Ectodermal cell (in vitro differentiated cells): ENCODE measurements at regions not wholly inside any gene's neighbourhood (a gene's known extent, or its start where the extent isn't known, plus 50 kb on each side); places are given as distances from the start of the nearest gene placed in this dataset.

Experiments
- H3K27ac ChIP-seq: 2 replicates; pipeline ENCODE4 v1.7.0; 2013; ENCODE audit warnings: mild to moderate bottlenecking, low read depth, low read length; ENCODE audit not compliant: insufficient read depth, poor library complexity, severe bottlenecking
- H3K27me3 ChIP-seq: 2 replicates; pipeline ENCODE4 v1.7.0; 2013; ENCODE audit warnings: mild to moderate bottlenecking, low read length; ENCODE audit not compliant: insufficient read depth, control insufficient read depth, poor library complexity, severe bottlenecking
- H3K36me3 ChIP-seq: one replicate; pipeline ENCODE4 v1.7.0; 2013; ENCODE audit warnings: low read length; ENCODE audit not compliant: control insufficient read depth, insufficient read depth
- H3K4me1 ChIP-seq: one replicate; pipeline ENCODE4 v1.7.0; 2013; ENCODE audit warnings: low read length; ENCODE audit not compliant: control insufficient read depth, insufficient read depth
- H3K4me3 ChIP-seq: 2 replicates; pipeline ENCODE4 v1.7.0; 2013; ENCODE audit warnings: low read depth, low read length, control low read depth; ENCODE audit not compliant: insufficient read depth
- H3K9me3 ChIP-seq: 2 replicates; pipeline ENCODE4 v1.7.0; 2013; ENCODE audit warnings: mild to moderate bottlenecking, low read length, moderate library complexity; ENCODE audit not compliant: control insufficient read depth
- WGBS, 2 experiments: methylation state at CpG; one replicate each; pipeline ENCODE4 v1.1.7; 2013; ENCODE audit warnings: missing lambda C conversion rate in 2 of 2; 5-methylcytosine and 5-hydroxymethylcytosine counted together

- H3K27me3 ChIP-seq, result no peaks in the 10 kb centered on the region
- H3K4me1 ChIP-seq, result no peaks in the 10 kb centered on the region
- no peak overlapping the region for H3K4me3 ChIP-seq
- H3K36me3 ChIP-seq, result no peaks in the 10 kb centered on the region
- WGBS, 2 experiments, result 92 to 94% methylated on average over 4 of the region's 4 CpGs
- H3K27ac ChIP-seq, result no peak overlapping the region
- H3K9me3 ChIP-seq, result no peaks in the 10 kb centered on the region
These were observed 50.2 kb upstream of the CCND2 start for GRCh38 chr12:4223273-4223845.

GRCh38 chr12:4221258-4221620, 52.3 kb upstream of the CCND2 start:
- Histone ChIP-seq H3K9me3 (no peaks in the 10 kb centered on the region), H3K36me3 (no peaks in the 10 kb centered on the region), H3K27ac (no peak overlapping the region), H3K27me3 (no peaks in the 10 kb centered on the region), H3K4me1 (no peaks in the 10 kb centered on the region), H3K4me3 (no peak overlapping the region)

DNA sequence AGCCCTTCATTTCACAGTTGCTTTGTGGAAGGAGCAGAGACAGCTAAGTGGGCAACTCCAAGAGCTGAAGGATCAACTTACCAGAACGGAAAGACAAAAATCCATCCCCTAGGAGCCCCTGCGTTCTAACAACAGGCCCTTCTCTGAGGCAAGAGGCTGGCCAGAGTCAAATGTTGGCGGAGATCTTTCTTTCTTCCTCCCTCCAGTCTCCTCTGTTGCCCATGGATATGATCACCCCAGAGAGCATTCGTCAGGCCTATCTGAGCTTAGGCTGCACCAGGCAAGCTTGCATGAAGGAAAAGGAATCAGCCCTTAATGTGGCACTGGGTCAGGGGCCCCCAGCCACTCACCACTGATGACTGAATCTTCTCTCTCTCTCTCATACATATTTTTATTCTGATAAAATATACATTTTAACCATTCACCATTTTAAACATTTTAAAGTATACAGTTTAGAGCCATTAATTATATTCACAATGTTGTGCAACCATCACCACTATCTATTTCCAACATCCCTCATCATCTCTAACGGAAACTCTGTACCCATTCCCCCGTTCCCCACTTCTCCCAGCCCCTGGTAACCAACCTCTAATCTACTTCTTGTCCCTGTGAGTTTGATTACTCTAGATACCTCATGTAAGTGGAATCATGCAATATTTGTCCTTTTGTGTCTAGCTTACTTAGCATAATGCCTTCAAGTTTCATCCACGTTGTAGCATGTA, 52.9 kb upstream of the CCND2 start:
- Histone ChIP-seq H3K4me3 (no peak overlapping the region), H3K4me1 (no peaks in the 10 kb centered on the region), H3K27me3 (no peaks in the 10 kb centered on the region), H3K36me3 (no peaks in the 10 kb centered on the region), H3K9me3 (no peaks in the 10 kb centered on the region), H3K27ac (no peak overlapping the region)
- WGBS, 2 experiments, result 78 to 84% methylated on average over 6 to 7 of the region's 7 CpGs

- Histone ChIP-seq H3K36me3 (no peaks in the 10 kb centered on the region), H3K9me3 (no peaks in the 10 kb centered on the region), H3K4me1 (no peaks in the 10 kb centered on the region), H3K27ac (no peak overlapping the region), H3K4me3 (no peak overlapping the region), H3K27me3 (no peaks in the 10 kb centered on the region)
- 93 to 97% methylated on average over 6 of the region's 6 CpGs for WGBS, 2 experiments
These were observed 56.5 kb upstream of the CCND2 start for GRCh38 chr12:4217091-4217490.

GRCh38 chr12:4216187-4216927, 57.2 kb upstream of the CCND2 start:
- H3K27me3 ChIP-seq, result no peaks in the 10 kb centered on the region
- 73 to 82% methylated on average over 5 of the region's 5 CpGs for WGBS, 2 experiments
- no peak overlapping the region for H3K4me3 ChIP-seq

DNA sequence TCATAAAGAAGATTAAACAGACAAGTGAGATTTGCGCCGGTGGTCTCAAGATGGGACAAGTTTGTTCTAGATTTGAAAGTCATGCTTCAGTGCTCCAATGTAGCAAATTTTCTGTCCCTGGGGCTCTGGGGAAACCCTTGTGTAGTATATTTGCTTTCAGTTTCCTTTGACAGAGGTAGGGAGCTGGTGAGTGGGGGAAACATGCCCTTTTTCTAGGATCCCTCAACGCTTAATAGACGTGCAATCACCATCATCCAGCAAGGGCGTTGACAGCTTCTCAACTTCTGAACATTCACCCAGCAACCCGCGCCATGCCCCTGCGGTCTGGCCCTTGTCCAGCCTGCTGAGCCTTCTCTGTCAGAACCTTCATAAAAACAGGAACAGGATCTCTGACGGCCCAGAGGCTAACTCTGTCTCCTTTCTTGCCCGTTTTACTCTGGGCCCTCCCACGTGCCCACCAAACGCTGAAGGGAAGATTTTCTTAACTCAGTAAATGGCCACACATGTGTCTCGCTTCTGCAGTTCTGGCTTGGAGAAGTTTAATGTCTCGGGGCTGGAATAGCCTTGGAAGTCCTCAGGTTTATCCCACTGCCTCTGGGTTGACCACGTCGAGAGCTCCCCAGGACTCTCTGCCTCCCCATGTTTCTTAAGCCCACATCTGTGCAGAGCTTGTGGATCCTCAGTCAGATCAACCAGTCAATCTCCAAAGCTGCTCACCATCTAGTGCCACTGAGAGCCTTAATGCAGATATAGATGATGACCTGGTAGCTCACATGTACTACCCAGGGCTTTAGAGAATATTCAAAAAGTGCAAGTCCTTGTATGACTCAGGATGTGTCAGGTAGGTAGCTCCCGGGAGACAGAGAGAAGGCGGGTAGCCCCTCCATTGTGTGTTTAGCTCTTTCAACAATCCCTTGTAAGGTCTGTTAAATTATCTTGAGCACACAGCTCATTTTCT, 58.1 kb upstream of the CCND2 start:
- Histone ChIP-seq H3K27me3 (no peaks in the 10 kb centered on the region), H3K36me3 (no peaks in the 10 kb centered on the region), H3K4me3 (no peak overlapping the region), H3K9me3 (no peaks in the 10 kb centered on the region), H3K4me1 (no peaks in the 10 kb centered on the region), H3K27ac (no peak overlapping the region)
- WGBS, 2 experiments, result 92 to 93% methylated on average over 18 of the region's 18 CpGs

More at GRCh38 chr12:4216187-4216927, 57.2 kb upstream of the CCND2 start:
- Histone ChIP-seq H3K27ac (no peak overlapping the region), H3K36me3 (no peaks in the 10 kb centered on the region), H3K4me1 (no peaks in the 10 kb centered on the region), H3K9me3 (no peaks in the 10 kb centered on the region)

DNA sequence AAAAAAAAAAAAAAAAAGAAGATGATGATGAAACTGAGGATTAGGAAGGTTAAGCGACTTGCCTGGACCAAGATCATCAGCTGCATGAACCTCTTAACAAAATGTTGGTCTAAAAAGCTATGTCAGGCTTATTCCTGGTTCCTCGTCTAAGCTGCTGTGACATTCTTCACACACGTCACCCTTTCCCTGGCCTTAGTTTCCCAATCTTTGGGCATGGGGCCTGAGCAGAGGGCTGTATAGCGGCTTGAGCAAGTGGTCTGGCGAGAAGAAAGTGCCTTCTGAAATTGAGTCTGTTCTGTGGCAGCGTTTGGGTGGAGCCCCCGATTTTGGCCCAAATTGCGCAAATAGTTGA, 58.7 kb upstream of the CCND2 start:
- no peaks in the 10 kb centered on the region for H3K9me3 ChIP-seq
- 95 to 96% methylated on average over 8 of the region's 8 CpGs for WGBS, 2 experiments

DNA sequence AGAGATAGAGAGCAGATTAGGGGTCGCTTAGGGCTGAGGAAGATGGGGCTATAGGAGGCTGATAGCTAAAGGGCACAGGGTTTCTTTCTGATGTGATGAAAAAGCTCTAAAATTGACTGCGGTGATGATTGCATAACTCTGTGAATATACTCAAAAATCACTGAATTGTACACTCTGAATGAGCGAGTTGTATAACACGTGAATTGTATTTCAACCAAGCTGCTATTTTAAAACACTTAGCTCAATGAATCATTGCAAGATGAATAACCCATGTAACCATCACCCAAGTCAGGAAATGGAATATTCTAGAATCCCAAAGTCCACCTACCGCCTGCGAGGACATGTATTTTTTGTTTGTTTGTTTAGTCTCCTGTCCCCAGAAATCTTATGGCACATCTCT, 60.1 kb upstream of the CCND2 start:
- Histone ChIP-seq H3K27ac (no peak overlapping the region), H3K4me3 (no peak overlapping the region), H3K9me3 (no peaks in the 10 kb centered on the region), H3K4me1 (no peaks in the 10 kb centered on the region), H3K27me3 (no peaks in the 10 kb centered on the region), H3K36me3 (no peaks in the 10 kb centered on the region)
- 87 to 88% methylated on average over 6 of the region's 6 CpGs for WGBS, 2 experiments

More for the DNA sequence above, 58.7 kb upstream of the CCND2 start:
- no peaks in the 10 kb centered on the region for H3K4me1 ChIP-seq
- no peak overlapping the region for H3K4me3 ChIP-seq
- no peaks in the 10 kb centered on the region for H3K27me3 ChIP-seq
- no peaks in the 10 kb centered on the region for H3K36me3 ChIP-seq
- H3K27ac ChIP-seq, result no peak overlapping the region

DNA sequence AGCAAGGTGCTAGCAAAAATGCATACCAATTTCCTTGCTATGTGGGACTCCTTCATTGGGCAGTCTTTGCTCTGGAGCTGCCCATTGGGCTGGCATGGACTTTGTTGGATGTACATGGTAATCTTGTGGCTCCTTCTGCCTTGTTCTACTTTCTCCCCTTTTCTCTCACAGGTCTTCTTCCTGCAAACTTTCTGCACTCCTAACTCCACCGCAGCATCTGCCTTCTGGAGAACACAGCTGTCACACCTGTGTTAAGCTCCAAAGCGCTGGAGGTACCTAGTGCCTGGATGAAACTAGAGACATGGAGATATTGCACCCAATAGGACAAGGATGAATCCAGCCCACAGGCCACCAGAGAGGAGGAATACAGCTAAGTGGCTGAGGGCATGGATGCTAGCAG, 60.7 kb upstream of the CCND2 start:
- H3K4me3 ChIP-seq, result no peak overlapping the region
- no peaks in the 10 kb centered on the region for H3K27me3 ChIP-seq
- H3K27ac ChIP-seq, result no peak overlapping the region
- H3K9me3 ChIP-seq, result no peaks in the 10 kb centered on the region
- no peaks in the 10 kb centered on the region for H3K36me3 ChIP-seq
- no peaks in the 10 kb centered on the region for H3K4me1 ChIP-seq
- 91 to 97% methylated on average over 2 of the region's 2 CpGs for WGBS, 2 experiments

DNA sequence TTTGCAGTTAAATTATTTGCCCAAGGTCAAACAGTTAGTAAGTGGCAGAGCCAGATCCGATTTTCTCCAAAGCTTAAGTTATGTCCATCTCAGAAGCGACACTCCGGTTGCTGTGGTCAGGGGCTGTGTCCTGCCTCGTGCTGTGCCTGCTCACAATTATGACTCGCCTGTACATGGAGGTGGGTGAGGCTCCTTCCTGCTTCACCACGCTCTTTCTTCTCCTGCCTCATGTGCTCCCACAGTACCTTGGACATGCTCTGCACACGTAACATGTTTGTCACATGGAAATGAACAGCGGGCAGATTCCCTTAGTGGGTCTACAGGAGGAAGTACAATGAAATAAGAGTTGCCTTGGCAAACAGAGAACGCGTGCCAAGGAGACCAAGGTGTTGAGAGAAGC, 62.2 kb upstream of the CCND2 start:
- WGBS, 2 experiments, result 94 to 96% methylated on average over 10 of the region's 10 CpGs

More for the DNA sequence above, 62.2 kb upstream of the CCND2 start:
- Histone ChIP-seq H3K9me3 (no peaks in the 10 kb centered on the region), H3K27ac (no peak overlapping the region), H3K4me3 (no peak overlapping the region), H3K27me3 (no peaks in the 10 kb centered on the region), H3K36me3 (no peaks in the 10 kb centered on the region), H3K4me1 (no peaks in the 10 kb centered on the region)
